ENCODE measurements at regions not wholly inside any gene's neighbourhood (a gene's known extent, or its start where the extent isn't known, plus 50 kb on each side); places are given as distances from the start of the nearest gene placed in this dataset.

DNA sequence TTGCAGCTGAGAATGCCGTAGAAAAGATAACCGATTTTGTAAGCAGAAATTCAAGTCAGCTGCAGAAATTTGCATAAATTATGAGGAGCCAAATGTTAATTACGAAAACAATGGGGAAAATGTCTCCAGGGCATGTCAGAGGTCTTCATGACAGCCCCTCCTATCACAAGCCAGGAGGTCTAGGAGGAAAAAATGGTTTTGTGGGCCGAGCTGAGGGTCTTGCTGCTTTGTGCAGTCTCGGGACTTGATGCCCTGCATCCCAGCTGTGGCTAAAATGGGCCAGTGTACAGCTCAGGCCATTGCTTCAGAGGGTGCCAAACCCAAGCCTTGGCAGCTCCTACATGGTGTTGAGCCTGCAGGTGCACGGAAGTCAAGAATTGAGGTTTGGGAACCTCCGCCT, 131.2 kb upstream of the PDE3A start:
- CTCF ChIA-PET: no interaction called here
- no peak for DNase-seq (ENCODE audit: low read depth, low spot score)
- H3K4me3 ChIP-seq (ENCODE audit: low read depth, low read length): no peak overlapping the region
- TF ChIP-seq, protein P1, sequence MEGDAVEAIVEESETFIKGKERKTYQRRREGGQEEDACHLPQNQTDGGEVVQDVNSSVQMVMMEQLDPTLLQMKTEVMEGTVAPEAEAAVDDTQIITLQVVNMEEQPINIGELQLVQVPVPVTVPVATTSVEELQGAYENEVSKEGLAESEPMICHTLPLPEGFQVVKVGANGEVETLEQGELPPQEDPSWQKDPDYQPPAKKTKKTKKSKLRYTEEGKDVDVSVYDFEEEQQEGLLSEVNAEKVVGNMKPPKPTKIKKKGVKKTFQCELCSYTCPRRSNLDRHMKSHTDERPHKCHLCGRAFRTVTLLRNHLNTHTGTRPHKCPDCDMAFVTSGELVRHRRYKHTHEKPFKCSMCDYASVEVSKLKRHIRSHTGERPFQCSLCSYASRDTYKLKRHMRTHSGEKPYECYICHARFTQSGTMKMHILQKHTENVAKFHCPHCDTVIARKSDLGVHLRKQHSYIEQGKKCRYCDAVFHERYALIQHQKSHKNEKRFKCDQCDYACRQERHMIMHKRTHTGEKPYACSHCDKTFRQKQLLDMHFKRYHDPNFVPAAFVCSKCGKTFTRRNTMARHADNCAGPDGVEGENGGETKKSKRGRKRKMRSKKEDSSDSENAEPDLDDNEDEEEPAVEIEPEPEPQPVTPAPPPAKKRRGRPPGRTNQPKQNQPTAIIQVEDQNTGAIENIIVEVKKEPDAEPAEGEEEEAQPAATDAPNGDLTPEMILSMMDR (IDR thresholded peaks at IDR 0.05; ENCODE audit: insufficient read depth, low read length, missing control alignments): no peak
- POLR2A ChIA-PET: no interaction called here

DNA sequence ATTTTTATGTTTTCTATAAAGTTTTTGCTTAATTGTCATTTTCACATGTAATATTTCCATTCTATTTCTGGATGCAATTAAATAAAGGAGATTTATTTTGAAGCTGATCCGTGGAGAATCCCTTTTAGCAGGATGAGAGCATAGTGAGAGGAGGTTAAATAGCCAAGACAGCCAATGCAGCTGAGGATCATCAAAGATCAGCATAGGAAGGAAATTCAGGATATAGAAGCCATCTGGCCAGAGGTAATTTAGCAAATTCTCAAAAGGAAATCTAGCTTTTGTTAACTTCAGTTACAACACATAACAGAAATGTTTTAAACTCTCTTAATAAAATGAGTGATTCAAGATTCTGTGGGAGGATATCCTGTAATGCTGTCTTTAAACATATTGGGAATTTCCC, 122.8 kb upstream of the PDE3A start:
- ChIA-PET POLR2A (no interaction called here), CTCF (no interaction called here)
- no peak overlapping the region for H3K4me3 ChIP-seq (ENCODE audit: low read depth, low read length)
- TF ChIP-seq, protein P1 (IDR thresholded peaks at IDR 0.05; ENCODE audit: insufficient read depth, low read length, missing control alignments): no peak
- no peak for DNase-seq (ENCODE audit: low read depth, low spot score)

DNA sequence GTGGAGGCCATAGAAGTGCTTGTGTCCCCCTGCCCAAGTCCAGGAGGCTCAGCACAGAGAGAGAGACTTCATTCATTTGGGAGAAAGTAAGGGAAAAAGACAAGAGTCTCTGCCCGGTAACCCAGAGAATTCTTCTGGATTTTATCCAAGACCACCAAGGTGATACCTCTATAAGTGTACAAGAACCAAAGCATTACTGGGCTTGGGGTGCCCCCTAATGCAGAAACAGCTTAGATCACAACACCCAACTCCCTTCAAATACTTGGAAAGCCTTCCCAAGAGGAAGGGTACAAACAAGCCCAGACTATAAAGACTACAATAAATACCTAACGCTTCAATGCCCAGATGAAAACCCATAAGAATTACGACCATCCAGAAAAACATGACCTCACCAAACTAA, 119.7 kb upstream of the PDE3A start:
- DNase-seq (ENCODE audit: low read depth, low spot score): no peak
- no peak overlapping the region for H3K4me3 ChIP-seq (ENCODE audit: low read depth, low read length)
- ChIA-PET CTCF (no interaction called here), POLR2A (no interaction called here)
- TF ChIP-seq, protein P1 (IDR thresholded peaks at IDR 0.05; ENCODE audit: insufficient read depth, low read length, missing control alignments): no peak

DNA sequence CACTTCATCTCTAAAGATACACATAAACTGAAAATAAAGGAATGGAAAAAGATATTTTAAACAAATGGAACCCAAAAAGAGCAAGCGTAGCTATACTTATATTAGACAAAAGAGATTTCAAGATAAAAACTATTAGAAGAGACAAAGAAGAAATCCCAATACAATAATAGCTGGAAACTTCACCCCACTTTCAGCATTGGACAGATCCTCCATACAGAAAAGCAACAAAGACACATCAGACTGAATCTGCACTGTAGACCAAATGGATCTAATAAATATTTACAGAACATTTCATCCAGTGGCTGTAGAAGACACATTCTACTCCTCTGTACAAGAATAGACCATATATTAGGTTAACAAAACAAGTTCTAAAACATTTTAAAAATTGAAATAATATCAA, 117.6 kb upstream of the PDE3A start:
- CTCF ChIA-PET: no interaction called here
- POLR2A ChIA-PET: no interaction called here

DNA sequence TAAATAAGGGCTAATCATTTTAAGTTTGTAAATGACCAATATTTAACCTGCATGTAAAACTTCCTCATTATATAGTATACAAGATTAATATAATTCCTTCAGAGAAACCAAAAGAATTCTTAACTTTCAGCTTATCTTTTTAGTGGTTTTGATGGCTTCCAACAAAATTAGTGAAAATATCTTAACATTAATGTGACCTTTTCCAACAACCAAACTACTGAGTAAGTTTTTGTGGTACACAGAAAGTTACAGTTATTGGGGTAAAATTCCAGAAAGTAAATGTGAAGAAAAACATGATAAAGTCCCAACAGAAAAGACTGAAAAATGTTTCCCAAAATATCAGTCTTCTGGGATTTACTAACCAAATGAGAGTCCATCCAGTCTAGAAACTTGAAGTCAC, 111.0 kb upstream of the PDE3A start:
- no peak for DNase-seq (ENCODE audit: low read depth, low spot score)
- ChIA-PET CTCF (no interaction called here), POLR2A (no interaction called here)
- TF ChIP-seq, protein P1 (IDR thresholded peaks at IDR 0.05; ENCODE audit: insufficient read depth, low read length, missing control alignments): no peak
- H3K4me3 ChIP-seq (ENCODE audit: low read depth, low read length): no peak overlapping the region

More for the DNA sequence above, 117.6 kb upstream of the PDE3A start:
- TF ChIP-seq, protein P1 (IDR thresholded peaks at IDR 0.05; ENCODE audit: insufficient read depth, low read length, missing control alignments): no peak
- DNase-seq (ENCODE audit: low read depth, low spot score): no peak
- no peak overlapping the region for H3K4me3 ChIP-seq (ENCODE audit: low read depth, low read length)

DNA sequence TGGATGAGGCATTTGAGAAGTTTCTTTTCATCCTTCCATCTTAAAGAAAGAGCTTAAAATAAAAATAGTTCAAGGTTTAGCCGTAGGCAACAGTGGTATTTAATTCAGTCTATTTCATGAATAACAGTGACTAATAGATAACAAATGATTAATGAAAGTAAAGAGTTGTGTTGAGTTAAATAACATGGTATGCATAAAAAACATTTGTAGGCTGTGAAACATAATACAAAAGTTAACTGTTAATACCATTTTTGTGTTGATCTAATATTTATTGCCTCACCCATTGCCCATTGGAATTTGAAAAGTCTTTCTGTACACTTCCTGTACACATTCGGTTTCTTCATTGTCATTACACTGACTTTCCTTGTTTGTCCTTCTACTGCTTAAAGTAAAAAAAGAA, 108.6 kb upstream of the PDE3A start:
- no peak overlapping the region for H3K4me3 ChIP-seq (ENCODE audit: low read depth, low read length)
- ChIA-PET CTCF (no interaction called here), POLR2A (no interaction called here)
- TF ChIP-seq, protein P1 (IDR thresholded peaks at IDR 0.05; ENCODE audit: insufficient read depth, low read length, missing control alignments): no peak
- DNase-seq (ENCODE audit: low read depth, low spot score): no peak
